GM12864 (cell line): ENCODE measurements at regions not wholly inside any gene's neighbourhood (a gene's known extent, or its start where the extent isn't known, plus 50 kb on each side); places are given as distances from the start of the nearest gene placed in this dataset.

Source experiments
- DNase-seq: peaks from one replicate; pipeline ENCODE4 v3.0.0-alpha.2; 2011; ENCODE audit warnings: low read depth
- H3K4me3 ChIP-seq: 2 replicates; pipeline ENCODE4 v1.5.1; 2011; ENCODE audit warnings: mild to moderate bottlenecking, low read depth, low read length, control low read depth
- TF ChIP-seq, protein P1 (sequence below): IDR thresholded peaks from 2 replicates; pipeline ENCODE4 v1.5.1; 2011; ENCODE audit warnings: low read depth, mild to moderate bottlenecking, moderate library complexity, low read length, control low read depth, inconsistent platforms; ENCODE audit errors: missing control alignments

DNA sequence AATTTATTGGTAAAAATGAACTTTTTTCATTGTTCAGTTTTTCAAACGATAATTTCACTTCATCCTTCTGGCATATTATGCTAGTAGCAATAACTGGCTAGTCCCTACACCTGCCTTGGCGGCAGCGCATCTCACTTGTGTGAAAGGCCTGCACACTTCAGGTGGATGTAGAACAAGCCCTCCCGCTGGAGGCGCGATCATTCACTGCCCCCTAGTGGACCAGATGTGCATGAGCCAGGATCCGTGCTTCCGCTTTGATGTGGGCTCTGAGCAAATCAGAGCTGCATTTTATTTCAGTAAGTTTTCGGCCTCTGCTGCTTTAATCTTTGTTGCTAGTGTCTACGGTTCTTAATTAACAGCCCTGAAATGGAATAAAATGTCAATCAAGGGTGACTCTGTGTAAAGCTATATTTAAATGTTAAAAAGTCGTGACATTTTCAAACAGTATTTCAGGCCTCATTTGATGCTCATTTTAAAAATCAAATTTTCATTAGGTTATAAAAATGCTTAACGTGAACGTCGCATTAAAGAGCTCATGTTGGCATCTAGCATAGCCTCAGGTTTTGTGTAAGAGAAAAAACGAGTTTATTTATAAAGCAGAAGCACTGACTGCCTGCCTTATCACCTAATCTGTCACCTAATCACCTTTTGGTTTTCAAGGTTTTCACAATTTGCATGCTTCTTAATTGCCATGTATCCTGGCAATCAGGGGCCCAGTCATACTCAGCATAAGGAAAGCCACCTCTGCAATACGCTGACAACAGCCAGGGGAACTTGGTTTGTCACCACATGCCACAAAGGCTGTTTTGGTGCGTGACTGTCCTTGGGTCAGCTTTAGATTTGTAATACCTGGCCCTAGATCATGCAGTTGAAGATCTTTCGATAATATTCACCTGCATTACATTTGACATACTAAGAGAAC, 112.2 kb downstream of the TEX26 start:
- DNase-seq, result peak; percentile 48
- TF ChIP-seq, protein P1, sequence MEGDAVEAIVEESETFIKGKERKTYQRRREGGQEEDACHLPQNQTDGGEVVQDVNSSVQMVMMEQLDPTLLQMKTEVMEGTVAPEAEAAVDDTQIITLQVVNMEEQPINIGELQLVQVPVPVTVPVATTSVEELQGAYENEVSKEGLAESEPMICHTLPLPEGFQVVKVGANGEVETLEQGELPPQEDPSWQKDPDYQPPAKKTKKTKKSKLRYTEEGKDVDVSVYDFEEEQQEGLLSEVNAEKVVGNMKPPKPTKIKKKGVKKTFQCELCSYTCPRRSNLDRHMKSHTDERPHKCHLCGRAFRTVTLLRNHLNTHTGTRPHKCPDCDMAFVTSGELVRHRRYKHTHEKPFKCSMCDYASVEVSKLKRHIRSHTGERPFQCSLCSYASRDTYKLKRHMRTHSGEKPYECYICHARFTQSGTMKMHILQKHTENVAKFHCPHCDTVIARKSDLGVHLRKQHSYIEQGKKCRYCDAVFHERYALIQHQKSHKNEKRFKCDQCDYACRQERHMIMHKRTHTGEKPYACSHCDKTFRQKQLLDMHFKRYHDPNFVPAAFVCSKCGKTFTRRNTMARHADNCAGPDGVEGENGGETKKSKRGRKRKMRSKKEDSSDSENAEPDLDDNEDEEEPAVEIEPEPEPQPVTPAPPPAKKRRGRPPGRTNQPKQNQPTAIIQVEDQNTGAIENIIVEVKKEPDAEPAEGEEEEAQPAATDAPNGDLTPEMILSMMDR, result peak; percentile 92
- H3K4me3 ChIP-seq, result no peak overlapping the region

DNA sequence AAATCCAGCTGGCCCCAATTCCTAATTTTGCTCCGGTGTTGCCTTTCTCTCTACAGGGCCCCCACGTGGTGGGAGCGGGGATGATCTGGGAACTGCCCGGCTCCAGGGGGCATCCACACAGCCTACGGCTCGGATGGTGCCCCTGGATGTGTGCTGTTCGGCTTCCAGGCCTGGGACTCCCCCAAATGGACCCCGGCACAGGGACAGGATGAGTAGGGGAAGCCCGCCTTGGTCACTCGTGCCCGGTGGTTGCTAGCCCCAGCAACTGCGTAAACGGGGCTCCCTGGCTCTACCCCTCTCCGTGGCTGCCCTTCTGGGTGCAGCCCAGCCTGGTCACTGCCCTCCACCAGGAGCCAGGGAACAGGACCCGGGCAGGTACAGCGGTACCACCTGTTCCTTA, 111.5 kb downstream of the TEX26 start:
- no peak for DNase-seq

DNA sequence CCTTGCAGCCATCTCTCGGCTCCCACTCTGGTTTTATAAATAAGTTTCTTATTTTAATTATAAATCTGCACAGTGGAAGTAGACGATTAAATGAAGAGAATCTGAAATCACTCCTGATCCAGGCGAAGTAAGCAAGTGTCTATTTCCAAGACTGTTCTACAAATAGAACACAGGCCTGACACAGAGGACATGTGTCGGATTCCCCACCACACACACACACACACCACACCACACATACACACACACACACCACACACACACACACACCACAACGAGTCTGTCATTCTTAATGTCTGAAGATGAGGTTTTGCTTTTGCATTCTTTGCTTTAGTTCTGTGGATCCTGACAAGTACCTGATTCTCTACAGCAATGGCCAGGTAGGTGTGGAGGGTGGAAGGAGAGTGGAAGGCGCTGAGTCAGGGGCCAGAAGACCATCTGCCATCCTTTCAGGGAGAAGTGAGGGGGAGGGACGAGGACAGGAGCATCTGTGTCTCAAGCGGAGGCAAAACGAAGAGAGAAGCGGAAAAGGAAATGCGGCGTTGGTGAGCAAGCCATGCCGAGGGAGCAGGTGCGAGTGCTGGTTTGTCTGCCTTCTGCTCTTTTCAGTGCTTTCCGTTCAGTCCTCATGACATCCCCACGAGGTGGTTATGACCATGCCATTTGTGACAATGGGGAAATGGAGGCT, 110.2 kb downstream of the TEX26 start:
- no peak for DNase-seq
- TF ChIP-seq, protein P1, result no peak

More for the DNA sequence above, 111.5 kb downstream of the TEX26 start:
- TF ChIP-seq, protein P1, result peak; percentile 30
- no peak overlapping the region for H3K4me3 ChIP-seq

DNA sequence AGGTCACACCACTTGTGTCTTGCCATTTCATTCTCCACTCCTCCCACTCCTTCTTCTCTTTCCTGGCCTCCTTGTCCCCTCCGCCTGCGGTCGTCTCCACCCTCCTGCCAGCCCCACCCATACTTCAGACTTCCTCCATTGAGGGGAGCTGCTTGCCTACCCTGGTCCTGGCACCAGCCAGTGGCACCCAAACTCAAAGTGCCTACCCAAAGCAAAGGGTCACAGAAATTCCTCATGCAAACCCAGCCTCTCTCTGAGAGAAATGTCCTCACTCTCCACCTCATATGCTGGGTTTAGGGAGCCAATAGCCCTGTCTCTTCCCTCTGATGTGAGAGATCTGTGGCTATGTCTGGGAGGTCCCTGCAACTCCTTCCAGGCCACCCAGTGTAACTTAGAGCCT, 109.6 kb downstream of the TEX26 start:
- TF ChIP-seq, protein P1, result no peak
- no peak for DNase-seq
- H3K4me3 ChIP-seq, result no peak overlapping the region

More for the DNA sequence above, 110.2 kb downstream of the TEX26 start:
- no peak overlapping the region for H3K4me3 ChIP-seq

DNA sequence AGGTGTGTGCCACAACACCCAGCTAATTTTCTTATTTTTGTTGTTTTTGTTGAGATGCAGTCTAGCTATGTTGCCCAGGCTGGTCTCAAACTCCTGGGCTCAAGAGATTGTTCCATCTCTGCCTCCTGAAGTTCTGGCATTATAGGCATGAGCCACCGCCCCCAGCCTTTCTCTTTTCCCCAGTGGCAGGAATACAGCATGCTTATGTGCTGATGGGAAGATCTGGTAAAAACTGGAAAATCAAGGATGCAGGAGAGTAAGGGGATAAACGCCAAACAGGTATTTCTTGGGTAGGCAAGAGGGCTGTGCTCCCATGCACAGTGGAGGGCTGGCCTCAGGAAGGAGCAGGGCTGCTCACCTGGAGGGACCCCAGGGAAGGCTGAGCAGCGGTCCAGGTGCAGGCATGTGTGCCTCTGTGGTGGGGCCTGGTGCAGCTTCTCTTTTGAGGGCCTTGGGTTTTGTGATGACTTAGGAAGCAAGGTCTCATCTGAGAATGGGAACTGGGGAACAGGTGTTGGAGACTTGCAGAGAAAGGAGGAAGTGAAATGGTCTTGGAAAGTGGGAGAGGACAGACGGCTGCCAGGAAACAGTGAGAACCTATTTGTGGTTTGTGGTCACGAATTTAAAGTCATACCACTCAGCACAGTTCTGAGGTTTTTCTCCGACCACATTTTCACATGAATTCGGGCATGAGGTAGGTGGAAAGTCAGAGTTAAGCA, 106.5 kb downstream of the TEX26 start:
- DNase-seq, result peak; percentile 83
- TF ChIP-seq, protein P1, result no peak

DNA sequence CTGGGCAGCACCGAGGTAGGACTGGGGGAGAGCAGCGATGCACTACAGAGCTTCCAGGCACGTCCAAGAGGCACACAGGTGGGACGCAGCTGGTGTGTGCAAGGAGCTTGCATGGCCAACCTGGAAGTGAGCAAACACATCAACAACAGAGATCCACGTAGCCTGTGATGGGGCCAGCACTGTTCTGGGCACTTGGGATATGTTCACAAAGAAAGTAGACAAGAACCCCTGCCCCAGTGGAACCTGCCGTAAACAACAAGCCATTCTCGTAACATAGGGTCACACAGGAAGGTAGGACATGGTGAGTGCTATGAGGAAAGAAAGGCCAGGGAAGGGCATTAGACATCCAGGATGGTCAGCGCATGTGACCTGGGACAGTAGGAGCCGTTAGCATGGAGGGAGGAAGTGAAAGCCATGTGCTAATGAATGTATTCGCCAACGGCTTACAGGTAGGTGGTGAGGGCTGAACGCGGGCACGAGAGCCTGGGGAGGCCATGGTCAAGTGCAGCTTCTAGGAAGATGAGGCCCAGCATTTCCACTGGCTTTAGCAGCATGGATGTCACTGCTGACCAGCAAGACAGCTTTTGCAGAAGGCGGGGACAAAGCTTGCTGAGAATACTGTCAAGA, 105.5 kb downstream of the TEX26 start:
- TF ChIP-seq, protein P1, result no peak
- H3K4me3 ChIP-seq, result no peak overlapping the region
- no peak for DNase-seq

More for the DNA sequence above, 106.5 kb downstream of the TEX26 start:
- no peak overlapping the region for H3K4me3 ChIP-seq
